ENCODE measurements at regions not wholly inside any gene's neighbourhood (a gene's known extent, or its start where the extent isn't known, plus 50 kb on each side); places are given as distances from the start of the nearest gene placed in this dataset.

GRCh38 chr1:60331647-60332046 lies 258.1 kb upstream of the C1orf87 start:
- TF ChIP-seq ZFX (IDR thresholded peaks at IDR 0.05; ENCODE audit: borderline replicate concordance): no peak
- TF ChIP-seq CTCF (IDR thresholded peaks at IDR 0.05): no peak

GRCh38 chr1:60329651-60330050 lies 256.1 kb upstream of the C1orf87 start:
- no peak overlapping the region for H3K27ac ChIP-seq
- TF ChIP-seq CTCF (IDR thresholded peaks at IDR 0.05) (no peak), ZFX (IDR thresholded peaks at IDR 0.05; ENCODE audit: borderline replicate concordance) (no peak)

More at GRCh38 chr1:60331647-60332046, 258.1 kb upstream of the C1orf87 start:
- H3K27ac ChIP-seq: no peak overlapping the region

- H3K27ac ChIP-seq: no peak overlapping the region
- TF ChIP-seq ZFX (IDR thresholded peaks at IDR 0.05; ENCODE audit: borderline replicate concordance): no peak
- TF ChIP-seq CTCF (IDR thresholded peaks at IDR 0.05): no peak
Observed at GRCh38 chr1:60311838-60312237, 238.3 kb upstream of the C1orf87 start.

GRCh38 chr1:60299581-60299980 lies 226.0 kb upstream of the C1orf87 start:
- no peak for TF ChIP-seq CTCF (IDR thresholded peaks at IDR 0.05)
- no peak for TF ChIP-seq ZFX (IDR thresholded peaks at IDR 0.05; ENCODE audit: borderline replicate concordance)
- no peak overlapping the region for H3K27ac ChIP-seq

- no peak overlapping the region for H3K27ac ChIP-seq
- TF ChIP-seq CTCF (IDR thresholded peaks at IDR 0.05): no peak
- no peak for TF ChIP-seq ZFX (IDR thresholded peaks at IDR 0.05; ENCODE audit: borderline replicate concordance)
Observed at GRCh38 chr1:60298290-60298689, 224.7 kb upstream of the C1orf87 start.

- H3K27ac ChIP-seq: no peak overlapping the region
- TF ChIP-seq CTCF (IDR thresholded peaks at IDR 0.05) (no peak), ZFX (IDR thresholded peaks at IDR 0.05; ENCODE audit: borderline replicate concordance) (no peak)
Observed at GRCh38 chr1:60296794-60297193, 223.2 kb upstream of the C1orf87 start.

GRCh38 chr1:60292140-60292539 lies 218.6 kb upstream of the C1orf87 start:
- no peak overlapping the region for H3K27ac ChIP-seq
- TF ChIP-seq CTCF (IDR thresholded peaks at IDR 0.05): no peak
- no peak for TF ChIP-seq ZFX (IDR thresholded peaks at IDR 0.05; ENCODE audit: borderline replicate concordance)
